ENCODE measurements at regions not wholly inside any gene's neighbourhood (a gene's known extent, or its start where the extent isn't known, plus 50 kb on each side); places are given as distances from the start of the nearest gene placed in this dataset.

- TF ChIP-seq CTCF (IDR thresholded peaks at IDR 0.05), result no peak
- no peak for TF ChIP-seq POLR2A (IDR thresholded peaks at IDR 0.05)
These were observed 88.6 kb upstream of the CDYL start for GRCh38 chr6:4687656-4687988.

Data from adrenal gland (tissue), 5 donors.